B cell (primary cell): ENCODE measurements at regions not wholly inside any gene's neighbourhood (a gene's known extent, or its start where the extent isn't known, plus 50 kb on each side); places are given as distances from the start of the nearest gene placed in this dataset.

ENCODE experiments used
- CTCF ChIP-seq: fragments of 200-600 bp; IDR thresholded peaks from one replicate; pipeline ENCODE4 v1.8.0; 2022; ENCODE audit warnings: antibody characterized with exemption, mild to moderate bottlenecking
- EZH2 ChIP-seq: IDR thresholded peaks from 2 replicates; pipeline ENCODE4 v1.6.1; 2012; ENCODE audit warnings: borderline replicate concordance, low read depth, mild to moderate bottlenecking, moderate library complexity, low read length; ENCODE audit not compliant: insufficient read depth, poor library complexity, severe bottlenecking

DNA sequence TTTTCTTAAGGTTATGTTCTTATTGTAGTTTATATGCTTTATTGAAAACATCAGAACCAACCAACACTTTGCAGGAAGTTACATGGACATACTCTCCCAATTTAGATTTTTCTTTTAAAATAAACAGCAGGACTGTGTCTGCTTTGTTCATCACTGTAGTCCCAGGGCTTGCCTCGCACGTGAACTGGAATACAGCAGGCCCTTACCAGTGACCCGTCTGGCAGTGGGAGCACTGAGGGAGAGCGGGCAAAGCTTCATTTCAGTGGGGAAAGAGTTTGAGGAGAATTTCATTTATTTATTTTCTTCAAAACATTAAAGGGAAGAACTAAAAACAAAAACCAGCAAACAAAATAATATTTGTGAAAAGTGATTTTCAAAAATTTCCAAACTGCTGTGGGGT is 230.8 kb downstream of the PAX1 start:
- TF ChIP-seq CTCF, result no peak
- no peak for TF ChIP-seq EZH2
